ENCODE measurements at regions not wholly inside any gene's neighbourhood (a gene's known extent, or its start where the extent isn't known, plus 50 kb on each side); places are given as distances from the start of the nearest gene placed in this dataset.

- TF ChIP-seq, protein P1, sequence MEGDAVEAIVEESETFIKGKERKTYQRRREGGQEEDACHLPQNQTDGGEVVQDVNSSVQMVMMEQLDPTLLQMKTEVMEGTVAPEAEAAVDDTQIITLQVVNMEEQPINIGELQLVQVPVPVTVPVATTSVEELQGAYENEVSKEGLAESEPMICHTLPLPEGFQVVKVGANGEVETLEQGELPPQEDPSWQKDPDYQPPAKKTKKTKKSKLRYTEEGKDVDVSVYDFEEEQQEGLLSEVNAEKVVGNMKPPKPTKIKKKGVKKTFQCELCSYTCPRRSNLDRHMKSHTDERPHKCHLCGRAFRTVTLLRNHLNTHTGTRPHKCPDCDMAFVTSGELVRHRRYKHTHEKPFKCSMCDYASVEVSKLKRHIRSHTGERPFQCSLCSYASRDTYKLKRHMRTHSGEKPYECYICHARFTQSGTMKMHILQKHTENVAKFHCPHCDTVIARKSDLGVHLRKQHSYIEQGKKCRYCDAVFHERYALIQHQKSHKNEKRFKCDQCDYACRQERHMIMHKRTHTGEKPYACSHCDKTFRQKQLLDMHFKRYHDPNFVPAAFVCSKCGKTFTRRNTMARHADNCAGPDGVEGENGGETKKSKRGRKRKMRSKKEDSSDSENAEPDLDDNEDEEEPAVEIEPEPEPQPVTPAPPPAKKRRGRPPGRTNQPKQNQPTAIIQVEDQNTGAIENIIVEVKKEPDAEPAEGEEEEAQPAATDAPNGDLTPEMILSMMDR (conservative IDR thresholded peaks at IDR 0.05 in 1 of 2, IDR thresholded peaks at IDR 0.05 in 1 of 2; ENCODE audit: extremely low read depth in 1 of 2, insufficient read depth in 1 of 2, low read depth in 1 of 2, low read length in 2 of 2) = no peak
- TF ChIP-seq EZH2 (IDR thresholded peaks at IDR 0.05; ENCODE audit: borderline replicate concordance, low read length) = no peak
These were observed 265.0 kb upstream of the USP24 start for GRCh38 chr1:55480029-55480795.

Measured in mammary epithelial cell (primary cell).